Esophagus squamous epithelium (tissue), 5 donors: ENCODE measurements at regions not wholly inside any gene's neighbourhood (a gene's known extent, or its start where the extent isn't known, plus 50 kb on each side); places are given as distances from the start of the nearest gene placed in this dataset.

ENCODE experiments used
- DNase-seq: peaks from one replicate; lab custom pipeline; 2025; lab: John Stamatoyannopoulos, UW
- H3K27ac ChIP-seq, 4 donors: fragments of 200-600 bp; sonication (generic); one replicate each; pipeline ENCODE4 v1.5.1; 2016 to 2019; ENCODE audit warnings: mild to moderate bottlenecking in 1 of 4
- H3K27me3 ChIP-seq, 4 donors: fragments of 200-600 bp; sonication (generic); 1 replicate in 3 of 4; 2 replicates in 1 of 4; pipeline versions ENCODE4 v1.5.1 to v1.6.0; 2017 to 2021; ENCODE audit warnings: antibody characterized with exemption in 1 of 4
- H3K36me3 ChIP-seq, 3 donors: fragments of 200-600 bp; sonication (generic); one replicate each; pipeline ENCODE4 v1.5.1; 2016 to 2019
- H3K4me1 ChIP-seq, 3 donors: fragments of 200-600 bp; sonication (generic); one replicate each; pipeline ENCODE4 v1.5.1; 2017 to 2019
- H3K4me3 ChIP-seq, 4 donors: fragments of 200-600 bp; sonication (generic); 1 replicate in 3 of 4; 2 replicates in 1 of 4; pipeline ENCODE4 v1.5.1; 2016 to 2019; ENCODE audit warnings: mild to moderate bottlenecking in 2 of 4, moderate library complexity in 1 of 4
- H3K9me3 ChIP-seq, 3 donors: fragments of 200-600 bp; sonication (generic); one replicate each; pipeline ENCODE4 v1.5.1; 2016 to 2019
- POLR2A ChIP-seq, 4 donors: fragments of 450-650 bp; IDR thresholded peaks; one replicate each; pipeline ENCODE4 v1.6.1; 2017; ENCODE audit warnings: antibody characterized with exemption in 4 of 4, mild to moderate bottlenecking in 4 of 4, moderate library complexity in 3 of 4
- WGBS, 2 donors: methylation state at CpG; one replicate each; pipeline ENCODE4 v1.1.5; 2018; 5-methylcytosine and 5-hydroxymethylcytosine counted together
- intact Hi-C: fragments of 100-400 bp; cut with DNase I; formaldehyde crosslinking; loops from one replicate; pipeline ENCODE4 v1.15.0; 2022
- TF ChIP-seq, protein P1 (sequence below), 6 experiments: fragments of 450-650 bp in 4 of 6; fragments of 200-600 bp in 2 of 6; sonication (generic) in 2 of 6; IDR thresholded peaks; one replicate each; pipeline ENCODE4 v1.5.1; 2016 to 2019; ENCODE audit warnings: antibody characterized with exemption in 6 of 6, mild to moderate bottlenecking in 4 of 6, moderate library complexity in 4 of 6
- donor health status: DM: yes; HTN: yes; CAD: no.

DNA sequence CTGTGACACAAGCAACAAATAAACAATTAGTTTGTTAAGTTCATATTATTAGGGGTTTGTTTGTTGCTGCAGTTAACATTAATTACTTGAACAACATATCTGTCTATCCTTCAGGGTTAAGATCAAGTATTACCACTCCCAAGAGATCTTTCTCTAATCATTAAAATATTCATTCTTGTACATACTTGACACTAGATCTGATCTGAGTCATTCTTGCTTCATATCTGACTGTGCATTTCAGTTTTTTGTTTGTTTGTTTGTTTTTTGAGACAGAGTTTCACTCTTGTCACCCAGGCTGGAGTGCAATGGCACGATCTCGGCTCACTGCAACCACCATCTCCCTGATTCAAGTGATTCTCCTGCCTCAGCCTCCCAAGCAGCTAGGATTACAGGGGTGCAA is 613.3 kb upstream of the PLXNA2 start:
- 69 to 77% methylated on average over 2 of the region's 2 CpGs for WGBS, 2 donors
- DNase-seq = no peak
- intact Hi-C loops = no loop called here
- no peaks in the 10 kb centered on the region for H3K4me1 ChIP-seq
- H3K36me3 ChIP-seq = no peaks in the 10 kb centered on the region
- TF ChIP-seq, protein P1, sequence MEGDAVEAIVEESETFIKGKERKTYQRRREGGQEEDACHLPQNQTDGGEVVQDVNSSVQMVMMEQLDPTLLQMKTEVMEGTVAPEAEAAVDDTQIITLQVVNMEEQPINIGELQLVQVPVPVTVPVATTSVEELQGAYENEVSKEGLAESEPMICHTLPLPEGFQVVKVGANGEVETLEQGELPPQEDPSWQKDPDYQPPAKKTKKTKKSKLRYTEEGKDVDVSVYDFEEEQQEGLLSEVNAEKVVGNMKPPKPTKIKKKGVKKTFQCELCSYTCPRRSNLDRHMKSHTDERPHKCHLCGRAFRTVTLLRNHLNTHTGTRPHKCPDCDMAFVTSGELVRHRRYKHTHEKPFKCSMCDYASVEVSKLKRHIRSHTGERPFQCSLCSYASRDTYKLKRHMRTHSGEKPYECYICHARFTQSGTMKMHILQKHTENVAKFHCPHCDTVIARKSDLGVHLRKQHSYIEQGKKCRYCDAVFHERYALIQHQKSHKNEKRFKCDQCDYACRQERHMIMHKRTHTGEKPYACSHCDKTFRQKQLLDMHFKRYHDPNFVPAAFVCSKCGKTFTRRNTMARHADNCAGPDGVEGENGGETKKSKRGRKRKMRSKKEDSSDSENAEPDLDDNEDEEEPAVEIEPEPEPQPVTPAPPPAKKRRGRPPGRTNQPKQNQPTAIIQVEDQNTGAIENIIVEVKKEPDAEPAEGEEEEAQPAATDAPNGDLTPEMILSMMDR (IDR thresholded peaks at IDR 0.05) = no peak
- TF ChIP-seq POLR2A (IDR thresholded peaks at IDR 0.05) = no peak
- no peak overlapping the region for H3K27ac ChIP-seq
- H3K9me3 ChIP-seq = no peaks in the 10 kb centered on the region
- no peaks in the 10 kb centered on the region for H3K27me3 ChIP-seq
- H3K4me3 ChIP-seq = no peak overlapping the region

DNA sequence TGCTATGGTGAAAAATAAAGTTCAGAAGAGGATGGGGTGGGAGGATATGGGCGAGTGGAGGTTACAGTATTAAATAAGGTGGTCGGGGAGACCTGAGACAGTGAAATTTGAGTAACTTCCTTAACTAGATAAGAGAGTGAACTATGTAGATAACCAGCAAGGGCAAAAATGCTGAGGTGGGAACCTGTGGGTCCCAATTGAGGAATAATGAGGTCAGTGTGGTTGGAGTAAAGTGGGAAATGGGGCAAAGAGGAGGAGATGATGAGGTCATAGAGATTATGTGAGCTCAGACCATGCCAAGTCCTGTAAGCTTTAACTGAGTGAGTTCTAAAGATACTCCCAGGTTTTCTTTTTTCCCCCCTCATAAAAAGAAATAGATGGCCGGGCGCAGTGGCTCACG is 614.6 kb upstream of the PLXNA2 start:
- 61 to 76% methylated on average over 4 to 5 of the region's 5 CpGs for WGBS, 2 donors
- no peaks in the 10 kb centered on the region for H3K4me1 ChIP-seq
- TF ChIP-seq, protein P1 (IDR thresholded peaks at IDR 0.05) = no peak
- TF ChIP-seq POLR2A (IDR thresholded peaks at IDR 0.05) = no peak

DNA sequence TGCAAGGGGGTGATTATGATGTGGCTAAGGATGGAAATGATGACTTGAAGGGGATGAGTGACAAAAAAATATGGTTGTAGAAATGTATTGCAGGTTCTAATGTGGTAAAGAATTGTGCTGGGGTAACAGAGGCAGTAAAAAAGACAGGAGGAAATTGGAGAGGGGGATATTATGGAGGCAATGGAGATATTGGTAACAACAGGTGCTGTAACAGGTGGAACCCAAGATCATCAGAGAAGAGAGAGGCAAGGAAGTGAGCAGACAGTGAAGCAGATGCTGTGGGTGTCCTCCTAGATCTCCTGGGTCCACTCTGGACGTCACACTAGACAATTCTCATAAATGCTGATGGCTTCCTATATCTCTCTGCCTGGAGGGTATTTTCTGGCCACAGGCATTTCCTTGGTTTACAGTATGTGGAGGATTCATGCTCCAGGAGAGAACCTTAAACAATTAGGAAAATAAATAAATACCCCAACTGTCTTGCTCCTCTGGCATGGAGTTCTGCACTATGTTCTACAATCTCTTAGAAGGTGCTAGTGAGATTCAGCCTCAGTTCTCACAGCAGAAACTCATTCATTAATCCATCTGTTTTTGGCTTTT is 620.3 kb upstream of the PLXNA2 start:
- TF ChIP-seq, protein P1 (IDR thresholded peaks at IDR 0.05) = no peak
- TF ChIP-seq POLR2A (IDR thresholded peaks at IDR 0.05) = no peak
- Histone ChIP-seq H3K4me1 (no peaks in the 10 kb centered on the region), H3K36me3 (no peaks in the 10 kb centered on the region), H3K27me3 (no peaks in the 10 kb centered on the region), H3K9me3 (no peaks in the 10 kb centered on the region), H3K4me3 (no peak overlapping the region), H3K27ac (no peak overlapping the region)
- WGBS, 2 donors = 33 to 50% methylated on average over 1 of the region's 1 CpG
- no peak for DNase-seq
- intact Hi-C loops = no loop called here

More for the DNA sequence above, 614.6 kb upstream of the PLXNA2 start:
- Histone ChIP-seq H3K9me3 (no peaks in the 10 kb centered on the region), H3K36me3 (no peaks in the 10 kb centered on the region), H3K27me3 (no peaks in the 10 kb centered on the region), H3K4me3 (no peak overlapping the region), H3K27ac (no peak overlapping the region)
- intact Hi-C loops = no loop called here
- DNase-seq = no peak

DNA sequence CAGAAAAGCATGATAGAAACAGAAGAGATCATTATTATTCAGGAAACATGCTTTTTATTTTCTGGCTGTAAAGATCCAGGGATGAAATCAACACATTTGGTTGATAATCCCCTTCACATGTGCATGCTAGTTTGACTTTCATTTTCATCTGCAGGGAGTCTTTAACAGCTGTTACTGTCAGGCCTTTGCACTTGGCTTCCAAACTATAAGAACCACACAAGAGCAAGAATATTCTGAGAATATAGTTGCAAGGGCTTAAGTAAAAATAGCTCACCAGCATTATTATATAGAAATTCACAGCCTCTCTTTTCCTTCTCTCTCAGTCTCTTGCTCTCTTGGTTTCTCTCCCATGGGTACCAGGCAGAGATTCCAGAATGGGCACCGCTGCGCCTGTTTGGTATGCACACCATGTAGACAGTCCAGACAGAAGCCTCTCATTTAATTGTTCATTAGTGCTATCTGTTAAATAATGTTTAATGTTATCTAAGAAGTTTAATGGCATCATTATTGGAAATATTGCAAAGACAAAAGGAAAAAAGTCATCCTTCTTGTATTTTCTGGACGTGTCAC is 622.3 kb upstream of the PLXNA2 start:
- Histone ChIP-seq H3K9me3 (no peaks in the 10 kb centered on the region), H3K27me3 (no peaks in the 10 kb centered on the region), H3K27ac (no peak overlapping the region), H3K4me3 (no peak overlapping the region), H3K36me3 (no peaks in the 10 kb centered on the region), H3K4me1 (no peaks in the 10 kb centered on the region)
- intact Hi-C loops = no loop called here
- WGBS, 2 donors = 87 to 89% methylated on average over 3 of the region's 3 CpGs
- DNase-seq = no peak
- TF ChIP-seq, protein P1 (IDR thresholded peaks at IDR 0.05) = no peak
- no peak for TF ChIP-seq POLR2A (IDR thresholded peaks at IDR 0.05)

DNA sequence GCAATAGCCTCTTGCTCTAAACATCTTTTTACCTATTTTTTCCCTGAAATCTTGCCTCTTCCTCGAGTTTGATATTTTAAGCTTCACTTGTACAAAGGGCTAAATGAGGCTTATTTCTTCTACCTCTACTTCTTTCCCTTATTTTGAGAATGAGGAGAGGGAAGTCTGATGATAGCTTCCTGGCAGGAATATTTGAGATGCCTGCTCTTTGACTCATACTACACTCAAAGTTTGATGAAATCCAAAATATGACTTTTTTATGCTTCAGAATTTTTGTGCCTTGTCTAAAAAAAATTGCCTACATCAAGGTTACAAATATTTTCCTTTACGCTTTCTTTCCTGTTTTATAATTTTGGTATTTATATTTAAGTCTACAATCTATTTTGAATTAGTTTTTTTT is 624.4 kb upstream of the PLXNA2 start:
- Histone ChIP-seq H3K27me3 (no peaks in the 10 kb centered on the region), H3K4me1 (no peaks in the 10 kb centered on the region), H3K9me3 (no peaks in the 10 kb centered on the region), H3K27ac (no peak overlapping the region), H3K4me3 (no peak overlapping the region), H3K36me3 (no peaks in the 10 kb centered on the region)
- DNase-seq = no peak
- intact Hi-C loops = no loop called here
- TF ChIP-seq, protein P1 (IDR thresholded peaks at IDR 0.05) = no peak
- no peak for TF ChIP-seq POLR2A (IDR thresholded peaks at IDR 0.05)
- WGBS, 2 donors = 39 to 57% methylated on average over 2 of the region's 2 CpGs
